GM10266 (cell line): ENCODE measurements at regions not wholly inside any gene's neighbourhood (a gene's known extent, or its start where the extent isn't known, plus 50 kb on each side); places are given as distances from the start of the nearest gene placed in this dataset.

Experiments
- DNase-seq: peaks from one replicate; pipeline ENCODE4 v3.0.0; 2012; ENCODE audit errors: extremely low spot score
- CTCF ChIP-seq: IDR thresholded peaks from 2 replicates; pipeline ENCODE4 v1.5.1; 2012; ENCODE audit warnings: mild to moderate bottlenecking, low read depth; ENCODE audit not compliant: control insufficient read depth, insufficient read depth; ENCODE audit errors: missing control alignments

DNA sequence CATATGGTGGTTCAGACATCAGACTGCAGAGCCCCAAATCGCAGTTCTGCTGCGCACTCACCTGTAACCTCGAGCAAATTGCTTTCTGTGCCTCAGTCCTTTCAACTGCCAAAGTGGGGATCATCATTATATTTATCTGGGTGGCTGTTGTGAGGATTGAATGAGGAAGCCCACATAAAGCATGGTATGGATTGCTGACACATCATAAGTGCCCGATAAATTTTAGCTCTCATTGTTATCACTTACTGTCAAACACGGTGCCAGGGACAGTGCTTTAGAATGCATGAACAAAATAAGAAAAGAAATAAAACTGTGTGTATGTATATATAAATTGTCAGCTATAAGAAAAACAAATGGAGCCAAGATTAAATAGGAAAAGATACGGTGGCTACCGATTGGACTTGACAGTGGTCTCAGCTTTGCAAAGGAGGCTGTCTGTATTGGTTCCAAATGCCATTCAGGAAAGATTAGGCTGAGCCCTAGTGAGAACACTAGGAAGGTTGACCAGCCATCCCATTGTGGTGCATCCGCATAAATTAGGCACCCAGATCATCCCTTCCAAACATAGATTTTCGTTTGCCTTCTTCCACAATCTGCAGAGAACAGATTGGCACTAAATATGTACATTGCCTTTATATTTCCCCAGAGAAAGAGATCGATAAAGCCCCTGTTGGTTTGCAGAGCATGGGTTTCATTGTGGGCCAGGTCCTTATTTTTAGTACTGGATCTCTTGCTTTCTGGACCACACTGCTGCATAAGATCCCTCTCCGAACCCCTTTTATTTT is 91.8 kb upstream of the KAZN start:
- no peak for DNase-seq
- no peak for TF ChIP-seq CTCF

GRCh38 chr1:14507262-14507661 is 91.2 kb upstream of the KAZN start:
- DNase-seq = no peak
- no peak for TF ChIP-seq CTCF

- DNase-seq = no peak
- TF ChIP-seq CTCF = no peak
Measured at GRCh38 chr1:14508613-14509012, 89.9 kb upstream of the KAZN start.

DNA sequence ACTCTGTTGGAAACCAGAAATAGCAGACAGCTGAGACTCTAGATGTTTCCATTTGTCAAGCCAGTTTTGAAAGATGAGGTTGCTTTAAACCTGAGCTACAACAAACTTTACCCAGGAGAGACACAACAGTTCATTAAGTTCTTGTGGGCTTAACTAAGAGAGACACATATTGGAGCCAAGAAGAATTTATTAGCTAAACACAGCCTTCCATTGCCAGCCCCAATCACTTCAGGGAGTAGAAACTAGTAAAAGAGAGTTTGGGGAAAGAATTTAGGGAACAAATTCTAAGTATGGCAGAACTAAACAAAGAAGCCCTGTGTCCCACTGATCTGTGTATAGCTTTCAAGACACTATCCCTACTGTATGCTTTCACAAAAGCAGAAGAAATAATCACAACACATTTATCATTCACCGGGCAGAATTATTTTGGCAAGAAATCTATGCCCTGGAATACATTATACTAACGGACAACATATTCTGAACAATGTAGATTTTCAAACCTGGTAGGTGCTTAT is 87.3 kb upstream of the KAZN start:
- TF ChIP-seq CTCF = no peak
- DNase-seq = no peak

GRCh38 chr1:14511796-14512585 is 86.5 kb upstream of the KAZN start:
- no peak for TF ChIP-seq CTCF
- DNase-seq = no peak

DNA sequence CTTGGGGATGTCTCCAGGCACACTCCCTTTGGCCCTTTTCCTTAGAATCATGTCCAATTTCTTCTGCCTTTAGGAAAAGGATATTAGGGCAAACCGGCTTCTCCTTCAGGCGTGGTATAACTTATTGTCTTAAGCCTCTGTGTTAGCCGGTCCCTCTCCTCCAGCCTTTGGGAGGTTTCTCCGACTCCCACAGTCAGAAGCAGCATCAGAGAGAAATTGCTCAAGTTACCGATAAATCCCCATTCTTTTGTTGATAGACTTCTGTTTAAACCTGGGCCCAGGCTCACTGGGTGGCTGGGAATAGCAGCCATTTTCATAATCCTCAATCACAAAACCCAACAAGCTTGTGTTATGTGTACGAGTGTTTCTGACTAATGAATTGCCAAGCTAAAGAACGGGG is 85.4 kb upstream of the KAZN start:
- no peak for DNase-seq

More for the DNA sequence above, 85.4 kb upstream of the KAZN start:
- TF ChIP-seq CTCF = no peak
